HL-60 (cell line): ENCODE measurements at regions not wholly inside any gene's neighbourhood (a gene's known extent, or its start where the extent isn't known, plus 50 kb on each side); places are given as distances from the start of the nearest gene placed in this dataset.

Experiments
- GABPA ChIP-seq: IDR thresholded peaks from 2 replicates; pipeline ENCODE4 v1.6.1; 2012; ENCODE audit warnings: low read depth
- POLR2AphosphoS5 ChIP-seq: IDR thresholded peaks from 2 replicates; pipeline ENCODE4 v1.6.1; 2012; ENCODE audit warnings: low read depth
- TF ChIP-seq, protein P1 (sequence below): IDR thresholded peaks from one replicate; pipeline ENCODE4 v1.5.1; 2011; ENCODE audit warnings: low read length, control low read depth, inconsistent platforms; ENCODE audit not compliant: insufficient read depth

DNA sequence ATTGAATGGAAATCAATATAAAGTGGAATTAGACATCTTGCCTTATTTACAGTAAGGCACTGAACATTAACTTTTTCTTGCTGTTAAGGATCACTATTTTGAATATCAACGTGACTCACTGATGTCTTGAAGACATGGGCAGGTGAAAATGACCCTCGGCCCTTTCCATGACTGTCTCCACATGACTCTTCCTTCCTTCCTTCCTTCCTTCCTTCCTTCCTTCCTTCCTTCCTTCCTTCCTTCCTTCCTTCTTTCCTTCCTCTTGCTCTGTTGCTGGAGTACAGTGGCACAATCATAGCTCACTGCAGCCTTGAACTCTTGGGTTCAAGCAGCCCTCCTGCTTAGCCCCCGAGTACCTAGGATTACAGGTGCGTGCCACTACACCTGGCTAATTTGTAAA is 52.2 kb upstream of the TOX2 start:
- TF ChIP-seq, protein P1, sequence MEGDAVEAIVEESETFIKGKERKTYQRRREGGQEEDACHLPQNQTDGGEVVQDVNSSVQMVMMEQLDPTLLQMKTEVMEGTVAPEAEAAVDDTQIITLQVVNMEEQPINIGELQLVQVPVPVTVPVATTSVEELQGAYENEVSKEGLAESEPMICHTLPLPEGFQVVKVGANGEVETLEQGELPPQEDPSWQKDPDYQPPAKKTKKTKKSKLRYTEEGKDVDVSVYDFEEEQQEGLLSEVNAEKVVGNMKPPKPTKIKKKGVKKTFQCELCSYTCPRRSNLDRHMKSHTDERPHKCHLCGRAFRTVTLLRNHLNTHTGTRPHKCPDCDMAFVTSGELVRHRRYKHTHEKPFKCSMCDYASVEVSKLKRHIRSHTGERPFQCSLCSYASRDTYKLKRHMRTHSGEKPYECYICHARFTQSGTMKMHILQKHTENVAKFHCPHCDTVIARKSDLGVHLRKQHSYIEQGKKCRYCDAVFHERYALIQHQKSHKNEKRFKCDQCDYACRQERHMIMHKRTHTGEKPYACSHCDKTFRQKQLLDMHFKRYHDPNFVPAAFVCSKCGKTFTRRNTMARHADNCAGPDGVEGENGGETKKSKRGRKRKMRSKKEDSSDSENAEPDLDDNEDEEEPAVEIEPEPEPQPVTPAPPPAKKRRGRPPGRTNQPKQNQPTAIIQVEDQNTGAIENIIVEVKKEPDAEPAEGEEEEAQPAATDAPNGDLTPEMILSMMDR: no peak
- TF ChIP-seq POLR2AphosphoS5 (no peak), GABPA (no peak)
